ENCODE measurements at regions not wholly inside any gene's neighbourhood (a gene's known extent, or its start where the extent isn't known, plus 50 kb on each side); places are given as distances from the start of the nearest gene placed in this dataset.

- TF ChIP-seq CTCF (IDR thresholded peaks at IDR 0.05) (no peak), POLR2A (IDR thresholded peaks at IDR 0.05) (no peak), EP300 (IDR thresholded peaks at IDR 0.05) (no peak)
- no peak overlapping the region for H3K4me3 ChIP-seq
- H3K36me3 ChIP-seq, result no peaks in the 10 kb centered on the region
- no peak for DNase-seq
- intact Hi-C loops (cut with DNase I), result no loop called here
- no peaks in the 10 kb centered on the region for H3K9me3 ChIP-seq
- no peak overlapping the region for H3K27ac ChIP-seq
- H3K27me3 ChIP-seq, result no peaks in the 10 kb centered on the region
- H3K4me1 ChIP-seq (ENCODE audit: insufficient read depth), result no peaks in the 10 kb centered on the region
Measured at GRCh38 chr2:51650769-51651168, 618.8 kb upstream of the NRXN1 start.

GRCh38 chr2:51649366-51649765 is 617.4 kb upstream of the NRXN1 start:
- no peak overlapping the region for H3K4me3 ChIP-seq
- 68 to 75% (median 70%) methylated on average over 1 of the region's 1 CpG for WGBS, 3 donors
- H3K4me1 ChIP-seq (ENCODE audit: insufficient read depth), result no peaks in the 10 kb centered on the region
- no peaks in the 10 kb centered on the region for H3K9me3 ChIP-seq
- intact Hi-C loops (cut with DNase I), result no loop called here
- H3K36me3 ChIP-seq, result no peaks in the 10 kb centered on the region
- no peak for TF ChIP-seq POLR2A (IDR thresholded peaks at IDR 0.05)
- no peak for TF ChIP-seq CTCF (IDR thresholded peaks at IDR 0.05)
- no peak for TF ChIP-seq EP300 (IDR thresholded peaks at IDR 0.05)
- H3K27ac ChIP-seq, result no peak overlapping the region
- no peaks in the 10 kb centered on the region for H3K27me3 ChIP-seq
- no peak for DNase-seq

GRCh38 chr2:51638811-51639210 is 606.9 kb upstream of the NRXN1 start:
- Histone ChIP-seq H3K4me1 (ENCODE audit: insufficient read depth) (no peaks in the 10 kb centered on the region), H3K27me3 (no peaks in the 10 kb centered on the region), H3K4me3 (no peak overlapping the region), H3K9me3 (no peaks in the 10 kb centered on the region), H3K27ac (no peak overlapping the region), H3K36me3 (no peaks in the 10 kb centered on the region)
- WGBS, 3 donors, result 55 to 63% (median 63%) methylated on average over 4 of the region's 4 CpGs
- no peak for DNase-seq
- intact Hi-C loops (cut with DNase I), result no loop called here
- TF ChIP-seq CTCF (IDR thresholded peaks at IDR 0.05), result no peak
- TF ChIP-seq POLR2A (IDR thresholded peaks at IDR 0.05), result no peak
- no peak for TF ChIP-seq EP300 (IDR thresholded peaks at IDR 0.05)

- H3K4me1 ChIP-seq (ENCODE audit: insufficient read depth), result no peaks in the 10 kb centered on the region
- intact Hi-C loops (cut with DNase I), result no loop called here
- no peaks in the 10 kb centered on the region for H3K36me3 ChIP-seq
- TF ChIP-seq CTCF (IDR thresholded peaks at IDR 0.05) (no peak), POLR2A (IDR thresholded peaks at IDR 0.05) (no peak), EP300 (IDR thresholded peaks at IDR 0.05) (no peak)
- H3K27ac ChIP-seq, result no peak overlapping the region
- H3K9me3 ChIP-seq, result no peaks in the 10 kb centered on the region
- no peak overlapping the region for H3K4me3 ChIP-seq
- no peaks in the 10 kb centered on the region for H3K27me3 ChIP-seq
- no peak for DNase-seq
Measured at GRCh38 chr2:51633073-51633472, 601.1 kb upstream of the NRXN1 start.

- H3K27ac ChIP-seq, result no peak overlapping the region
- H3K36me3 ChIP-seq, result no peaks in the 10 kb centered on the region
- H3K9me3 ChIP-seq, result no peaks in the 10 kb centered on the region
- 23 to 32% (median 32%) methylated on average over 3 of the region's 3 CpGs for WGBS, 3 donors
- no peak overlapping the region for H3K4me3 ChIP-seq
- DNase-seq, result no peak
- intact Hi-C loops (cut with DNase I), result loop anchor here in 1 of 4 donors (5.0 kb wide), 1 partner anchor 337 kb away; no protein-coding TSS in a partner anchor
- no peaks in the 10 kb centered on the region for H3K27me3 ChIP-seq
- H3K4me1 ChIP-seq (ENCODE audit: insufficient read depth), result no peaks in the 10 kb centered on the region
- TF ChIP-seq EP300 (IDR thresholded peaks at IDR 0.05) (no peak), CTCF (IDR thresholded peaks at IDR 0.05) (no peak), POLR2A (IDR thresholded peaks at IDR 0.05) (no peak)
Measured at GRCh38 chr2:51629406-51629805, 597.5 kb upstream of the NRXN1 start.
